ENCODE measurements at regions not wholly inside any gene's neighbourhood (a gene's known extent, or its start where the extent isn't known, plus 50 kb on each side); places are given as distances from the start of the nearest gene placed in this dataset.
"Not testable (repeated sequence)": the region's sequence is repeated elsewhere in the genome, so short reads cannot be mapped to it uniquely, and the experiment has no call there.

DNA sequence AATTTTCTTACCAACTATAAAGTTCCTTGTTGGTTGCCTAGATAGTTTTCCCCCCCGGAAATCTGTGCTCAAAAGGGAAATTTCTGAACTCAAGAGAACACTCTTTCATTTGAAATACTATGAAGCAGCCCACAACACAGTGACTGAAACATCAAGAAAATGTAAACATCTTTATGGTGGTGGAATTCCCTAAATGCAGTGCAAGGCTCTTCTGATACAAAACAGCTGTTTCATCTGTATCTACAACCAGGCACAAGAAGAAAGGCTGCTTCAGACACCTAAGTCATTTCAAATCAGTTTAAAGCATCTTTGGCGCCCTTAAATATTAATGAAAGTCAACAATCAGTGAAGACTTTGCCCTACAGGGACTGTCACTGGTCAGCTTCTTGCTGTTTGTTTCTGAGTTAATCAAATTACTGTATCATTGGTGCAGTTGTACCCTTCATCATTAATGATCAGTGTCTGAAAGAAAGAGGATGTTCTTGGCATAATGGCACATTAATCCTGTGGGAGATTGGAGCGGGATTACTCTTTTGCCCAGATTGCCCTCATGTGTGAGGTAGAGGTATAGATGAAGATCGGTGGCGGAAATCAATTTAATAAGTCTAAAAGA is 947.0 kb downstream of the NR2F1-AS1 start:
- H3K27ac ChIP-seq = no peak overlapping the region
- no peak for TF ChIP-seq ZFX (IDR thresholded peaks at IDR 0.05)
- TF ChIP-seq CTCF (conservative IDR thresholded peaks at IDR 0.05) = no peak

GRCh38 chr5:92633176-92633575 is 947.8 kb downstream of the NR2F1-AS1 start:
- no peak overlapping the region for H3K27ac ChIP-seq
- TF ChIP-seq CTCF (conservative IDR thresholded peaks at IDR 0.05) (no peak), ZFX (IDR thresholded peaks at IDR 0.05) (no peak)

GRCh38 chr5:92631237-92631701 is 949.8 kb downstream of the NR2F1-AS1 start:
- H3K27ac ChIP-seq = not testable (repeated sequence)

DNA sequence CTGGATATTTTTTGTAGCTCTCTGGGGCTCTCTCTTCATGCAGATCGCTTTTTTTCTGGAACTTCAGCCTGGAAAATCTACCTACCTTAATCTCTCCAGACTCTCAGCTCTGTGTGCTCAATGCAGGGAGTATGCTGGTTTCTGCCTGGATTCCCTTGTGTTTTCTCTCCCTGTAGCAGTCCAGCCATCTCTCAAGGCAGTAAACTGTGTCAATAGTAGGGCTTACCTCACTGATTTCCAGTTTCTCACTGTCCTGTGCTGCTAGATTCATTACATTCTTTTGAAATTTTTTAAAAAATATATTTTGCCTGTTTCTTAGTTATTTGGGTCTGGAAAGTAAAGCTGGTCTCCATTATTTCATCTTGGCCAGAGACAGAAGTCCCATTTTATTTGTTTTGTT is 951.4 kb downstream of the NR2F1-AS1 start:
- no peak for TF ChIP-seq ZFX (IDR thresholded peaks at IDR 0.05)
- TF ChIP-seq CTCF (conservative IDR thresholded peaks at IDR 0.05) = no peak
- H3K27ac ChIP-seq = no peak overlapping the region

DNA sequence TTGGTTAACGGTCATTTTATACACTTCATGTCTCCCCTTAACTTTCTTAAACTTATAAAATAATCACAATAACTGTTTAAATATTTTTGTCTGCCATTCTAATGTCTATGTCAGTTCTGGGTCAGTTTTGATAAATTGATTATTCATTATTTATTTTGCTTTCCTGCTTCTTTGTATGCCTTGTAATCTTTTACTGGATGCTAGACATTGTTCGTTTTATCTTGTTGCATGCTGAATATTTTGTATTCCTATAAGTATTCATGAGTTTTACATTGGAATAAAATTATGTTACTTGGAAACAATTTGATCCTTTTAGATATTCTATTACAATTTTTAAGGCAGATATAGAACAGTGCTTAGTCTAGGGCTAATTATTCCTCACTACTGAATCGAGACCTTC is 952.0 kb downstream of the NR2F1-AS1 start:
- TF ChIP-seq CTCF (conservative IDR thresholded peaks at IDR 0.05) (no peak), ZFX (IDR thresholded peaks at IDR 0.05) (no peak)
- no peak overlapping the region for H3K27ac ChIP-seq

GRCh38 chr5:92627186-92627585 is 953.8 kb downstream of the NR2F1-AS1 start:
- TF ChIP-seq CTCF (conservative IDR thresholded peaks at IDR 0.05) (no peak), ZFX (IDR thresholded peaks at IDR 0.05) (no peak)

DNA sequence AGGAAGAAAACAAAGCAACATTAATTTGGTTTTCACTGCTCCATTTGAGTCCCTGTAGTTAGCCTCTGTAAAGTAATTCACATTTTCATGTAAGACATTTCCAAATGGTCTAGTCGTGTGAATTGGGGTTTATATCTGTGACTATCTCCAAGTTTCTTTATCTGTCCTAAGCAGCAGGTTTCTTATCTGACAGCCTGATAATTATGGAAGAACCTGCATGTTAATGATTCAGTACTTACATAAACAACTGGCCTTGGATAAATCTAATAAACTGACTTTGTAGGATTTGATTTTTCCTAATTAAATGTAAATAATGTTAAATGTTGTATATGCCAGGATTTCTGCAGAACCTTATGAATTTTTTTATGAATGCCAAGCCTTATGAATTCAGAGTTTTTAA is 964.9 kb downstream of the NR2F1-AS1 start:
- H3K27ac ChIP-seq = no peak overlapping the region
- TF ChIP-seq ZFX (IDR thresholded peaks at IDR 0.05) (no peak), CTCF (conservative IDR thresholded peaks at IDR 0.05) (no peak)

More at GRCh38 chr5:92627186-92627585, 953.8 kb downstream of the NR2F1-AS1 start:
- no peak overlapping the region for H3K27ac ChIP-seq

GRCh38 chr5:92613546-92613945 is 967.5 kb downstream of the NR2F1-AS1 start:
- no peak overlapping the region for H3K27ac ChIP-seq
- TF ChIP-seq CTCF (conservative IDR thresholded peaks at IDR 0.05) = no peak
- TF ChIP-seq ZFX (IDR thresholded peaks at IDR 0.05) = no peak

DNA sequence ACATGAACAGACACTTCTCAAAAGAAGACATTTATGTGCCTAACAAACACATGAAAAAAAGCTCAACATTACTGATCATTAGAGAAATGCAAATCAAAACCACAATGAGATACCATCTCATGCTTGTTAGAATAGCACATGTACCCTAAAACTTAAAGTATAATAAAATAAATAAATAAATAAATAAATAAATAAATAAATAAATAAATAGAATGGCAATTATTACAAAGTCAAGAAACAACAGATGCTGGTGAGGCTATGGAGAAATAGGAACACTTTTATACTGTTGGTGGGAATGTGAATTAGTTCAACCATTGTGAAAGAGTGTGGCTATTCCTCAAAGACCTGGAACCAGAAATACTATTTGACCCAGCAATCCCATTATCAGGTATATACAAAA is 970.6 kb downstream of the NR2F1-AS1 start:
- not testable (repeated sequence) for H3K27ac ChIP-seq
